ENCODE measurements at regions not wholly inside any gene's neighbourhood (a gene's known extent, or its start where the extent isn't known, plus 50 kb on each side); places are given as distances from the start of the nearest gene placed in this dataset.

DNA sequence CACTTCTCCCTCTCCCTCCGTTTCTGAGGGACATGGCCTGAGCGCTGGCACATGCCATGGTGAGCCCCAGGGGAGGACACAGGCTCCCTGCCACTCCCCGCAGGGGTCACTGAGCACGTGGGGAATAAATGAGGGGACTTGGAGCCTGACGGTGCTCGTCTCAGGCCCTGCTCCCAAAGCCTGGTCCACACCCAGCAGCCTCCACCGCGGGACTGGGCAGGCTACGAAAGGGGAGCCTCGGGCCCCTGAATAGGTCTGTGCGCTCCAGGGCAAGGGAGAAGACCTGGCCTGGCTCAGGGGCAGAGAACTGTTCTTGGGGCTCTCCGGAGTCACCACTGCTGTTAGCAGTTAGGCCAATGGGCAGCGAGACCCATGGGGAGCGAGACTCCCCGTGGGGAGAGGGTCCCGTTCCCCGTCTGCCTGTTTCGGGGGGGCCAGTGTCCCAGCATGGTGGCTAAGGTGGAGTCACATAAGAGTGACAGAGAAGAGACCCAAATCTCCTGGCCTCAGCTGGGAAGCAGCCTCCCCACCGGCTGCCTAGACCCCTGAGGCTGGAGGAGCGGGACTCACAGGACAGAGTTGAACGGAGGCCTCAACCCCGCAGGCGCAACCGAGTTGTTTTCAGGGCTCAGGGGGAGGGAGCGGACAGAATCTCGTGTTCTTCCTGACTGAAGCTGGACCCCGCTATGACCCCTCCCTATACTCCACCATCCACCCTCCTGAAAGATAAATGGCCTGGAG is 329.8 kb upstream of the SFSWAP start:
- peaks cover 14 to 57% (median 55%) of the 10 kb centered on the region in 3 donors for H3K27me3 ChIP-seq (ENCODE audit: control insufficient read depth in 3 of 3, insufficient read depth in 3 of 3, low read length in 3 of 3)
- H3K4me3 ChIP-seq (ENCODE audit: low read length in 3 of 3), result no peak overlapping the region
- no peak overlapping the region for H3K27ac ChIP-seq (ENCODE audit: low read depth, low read length)
- H3K4me1 ChIP-seq (ENCODE audit: control insufficient read depth in 3 of 3, insufficient read depth in 3 of 3, low read length in 3 of 3), result no peaks in the 10 kb centered on the region
- no peaks in the 10 kb centered on the region for H3K9me3 ChIP-seq (ENCODE audit: control insufficient read depth in 3 of 3, low read length in 3 of 3)
- no peaks in the 10 kb centered on the region for H3K36me3 ChIP-seq (ENCODE audit: control insufficient read depth in 3 of 3, insufficient read depth in 3 of 3, low read length in 3 of 3)
- no peak overlapping the region for H3K9ac ChIP-seq (ENCODE audit: low read depth in 1 of 3, low read length in 3 of 3)

DNA sequence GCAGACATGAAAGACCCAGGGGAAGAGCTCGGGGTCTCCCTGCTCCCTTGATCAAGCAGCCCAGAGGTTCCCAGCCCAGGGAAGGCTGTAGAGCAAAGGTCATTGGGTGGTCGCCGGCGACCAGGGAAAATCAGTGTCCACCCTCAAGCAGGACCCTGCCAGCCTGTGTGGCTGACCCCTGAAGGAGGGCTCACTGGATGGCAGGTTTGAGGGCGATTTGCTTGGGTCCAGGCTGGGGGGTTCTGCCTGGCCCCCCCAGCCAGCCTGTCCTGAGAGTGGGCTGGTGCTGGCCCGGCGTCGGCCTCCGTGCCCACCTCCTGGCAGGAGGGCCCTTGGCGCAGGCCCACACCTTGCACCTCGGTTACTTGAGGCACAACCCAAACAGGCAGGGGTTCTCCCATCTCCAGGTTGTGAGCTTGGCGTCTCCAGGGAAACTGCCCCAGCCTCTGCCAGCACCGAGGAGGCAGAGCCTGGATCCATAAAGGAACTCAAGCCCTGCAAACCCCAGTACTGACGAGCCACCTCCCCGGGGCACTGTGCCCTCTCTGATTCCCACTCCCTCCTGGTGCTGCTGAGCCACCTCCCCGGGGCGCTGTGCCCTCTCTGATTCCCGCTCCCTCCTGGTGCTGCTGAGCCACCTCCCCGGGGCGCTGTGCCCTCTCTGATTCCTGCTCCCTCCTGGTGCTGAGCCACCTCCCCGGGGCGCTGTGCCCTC is 329.0 kb upstream of the SFSWAP start:
- H3K27me3 ChIP-seq (ENCODE audit: control insufficient read depth in 3 of 3, insufficient read depth in 3 of 3, low read length in 3 of 3), result peaks cover 16 to 58% (median 57%) of the 10 kb centered on the region in 3 donors
- no peak overlapping the region for H3K27ac ChIP-seq (ENCODE audit: low read depth, low read length)
- H3K36me3 ChIP-seq (ENCODE audit: control insufficient read depth in 3 of 3, insufficient read depth in 3 of 3, low read length in 3 of 3), result no peaks in the 10 kb centered on the region
- H3K9ac ChIP-seq (ENCODE audit: low read depth in 1 of 3, low read length in 3 of 3), result no peak overlapping the region
- H3K4me1 ChIP-seq (ENCODE audit: control insufficient read depth in 3 of 3, insufficient read depth in 3 of 3, low read length in 3 of 3), result no peaks in the 10 kb centered on the region
- H3K4me3 ChIP-seq (ENCODE audit: low read length in 3 of 3), result no peak overlapping the region
- no peaks in the 10 kb centered on the region for H3K9me3 ChIP-seq (ENCODE audit: control insufficient read depth in 3 of 3, low read length in 3 of 3)

- H3K27ac ChIP-seq (ENCODE audit: low read depth, low read length), result no peak overlapping the region
- H3K27me3 ChIP-seq (ENCODE audit: control insufficient read depth in 3 of 3, insufficient read depth in 3 of 3, low read length in 3 of 3), result peaks cover 16 to 58% (median 49%) of the 10 kb centered on the region in 3 donors
- H3K9ac ChIP-seq (ENCODE audit: low read depth in 1 of 3, low read length in 3 of 3), result no peak overlapping the region
Measured at GRCh38 chr12:131383291-131383690, 327.6 kb upstream of the SFSWAP start.

GRCh38 chr12:131383741-131384543 is 326.9 kb upstream of the SFSWAP start:
- no peaks in the 10 kb centered on the region for H3K9me3 ChIP-seq (ENCODE audit: control insufficient read depth in 3 of 3, low read length in 3 of 3)
- H3K27me3 ChIP-seq (ENCODE audit: control insufficient read depth in 3 of 3, insufficient read depth in 3 of 3, low read length in 3 of 3), result peaks cover 15 to 54% (median 45%) of the 10 kb centered on the region in 3 donors

More at GRCh38 chr12:131383291-131383690, 327.6 kb upstream of the SFSWAP start:
- Histone ChIP-seq H3K4me1 (ENCODE audit: control insufficient read depth in 3 of 3, insufficient read depth in 3 of 3, low read length in 3 of 3) (no peaks in the 10 kb centered on the region), H3K9me3 (ENCODE audit: control insufficient read depth in 3 of 3, low read length in 3 of 3) (no peaks in the 10 kb centered on the region), H3K36me3 (ENCODE audit: control insufficient read depth in 3 of 3, insufficient read depth in 3 of 3, low read length in 3 of 3) (no peaks in the 10 kb centered on the region), H3K4me3 (ENCODE audit: low read length in 3 of 3) (no peak overlapping the region)

GRCh38 chr12:131384544-131384855 is 326.4 kb upstream of the SFSWAP start:
- Histone ChIP-seq H3K4me1 (ENCODE audit: control insufficient read depth in 3 of 3, insufficient read depth in 3 of 3, low read length in 3 of 3) (no peaks in the 10 kb centered on the region), H3K9me3 (ENCODE audit: control insufficient read depth in 3 of 3, low read length in 3 of 3) (no peaks in the 10 kb centered on the region), H3K27ac (ENCODE audit: low read depth, low read length) (no peak overlapping the region), H3K9ac (ENCODE audit: low read depth in 1 of 3, low read length in 3 of 3) (no peak overlapping the region), H3K4me3 (ENCODE audit: low read length in 3 of 3) (no peak overlapping the region), H3K36me3 (ENCODE audit: control insufficient read depth in 3 of 3, insufficient read depth in 3 of 3, low read length in 3 of 3) (no peaks in the 10 kb centered on the region), H3K27me3 (ENCODE audit: control insufficient read depth in 3 of 3, insufficient read depth in 3 of 3, low read length in 3 of 3) (peaks cover 13 to 50% (median 47%) of the 10 kb centered on the region in 3 donors)

More at GRCh38 chr12:131383741-131384543, 326.9 kb upstream of the SFSWAP start:
- no peak overlapping the region for H3K4me3 ChIP-seq (ENCODE audit: low read length in 3 of 3)
- no peaks in the 10 kb centered on the region for H3K4me1 ChIP-seq (ENCODE audit: control insufficient read depth in 3 of 3, insufficient read depth in 3 of 3, low read length in 3 of 3)
- H3K9ac ChIP-seq (ENCODE audit: low read depth in 1 of 3, low read length in 3 of 3), result no peak overlapping the region
- no peaks in the 10 kb centered on the region for H3K36me3 ChIP-seq (ENCODE audit: control insufficient read depth in 3 of 3, insufficient read depth in 3 of 3, low read length in 3 of 3)
- H3K27ac ChIP-seq (ENCODE audit: low read depth, low read length), result no peak overlapping the region

- Histone ChIP-seq H3K9me3 (ENCODE audit: control insufficient read depth in 3 of 3, low read length in 3 of 3) (no peaks in the 10 kb centered on the region), H3K27me3 (ENCODE audit: control insufficient read depth in 3 of 3, insufficient read depth in 3 of 3, low read length in 3 of 3) (peaks cover 13 to 53% (median 42%) of the 10 kb centered on the region in 3 donors), H3K9ac (ENCODE audit: low read depth in 1 of 3, low read length in 3 of 3) (no peak overlapping the region), H3K4me3 (ENCODE audit: low read length in 3 of 3) (no peak overlapping the region), H3K36me3 (ENCODE audit: control insufficient read depth in 3 of 3, insufficient read depth in 3 of 3, low read length in 3 of 3) (no peaks in the 10 kb centered on the region), H3K27ac (ENCODE audit: low read depth, low read length) (no peak overlapping the region), H3K4me1 (ENCODE audit: control insufficient read depth in 3 of 3, insufficient read depth in 3 of 3, low read length in 3 of 3) (no peaks in the 10 kb centered on the region)
Measured at GRCh38 chr12:131385313-131386166, 325.4 kb upstream of the SFSWAP start.

DNA sequence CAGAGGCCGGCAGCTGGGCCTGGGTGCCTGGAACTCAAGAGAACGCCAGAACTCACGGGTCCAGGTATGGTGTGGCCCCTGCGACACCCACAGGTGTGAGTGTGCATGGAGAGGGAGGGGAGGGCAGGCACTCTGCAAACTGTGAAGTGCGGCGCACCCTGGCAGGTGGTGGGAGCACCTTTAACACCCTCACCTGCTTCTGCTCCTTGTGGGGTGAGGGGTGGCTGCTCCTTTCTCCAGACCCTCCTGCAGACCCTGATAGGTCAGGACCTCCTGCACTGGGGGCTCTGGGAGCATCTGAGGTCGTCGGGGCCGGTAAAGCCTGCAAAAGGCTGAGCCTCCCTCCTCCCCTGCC is 324.7 kb upstream of the SFSWAP start:
- H3K9ac ChIP-seq (ENCODE audit: low read depth in 1 of 3, low read length in 3 of 3), result no peak overlapping the region
- H3K27ac ChIP-seq (ENCODE audit: low read depth, low read length), result no peak overlapping the region
- H3K27me3 ChIP-seq (ENCODE audit: control insufficient read depth in 3 of 3, insufficient read depth in 3 of 3, low read length in 3 of 3), result peaks cover 13 to 50% (median 39%) of the 10 kb centered on the region in 3 donors
- H3K4me1 ChIP-seq (ENCODE audit: control insufficient read depth in 3 of 3, insufficient read depth in 3 of 3, low read length in 3 of 3), result no peaks in the 10 kb centered on the region
- H3K36me3 ChIP-seq (ENCODE audit: control insufficient read depth in 3 of 3, insufficient read depth in 3 of 3, low read length in 3 of 3), result no peaks in the 10 kb centered on the region
- H3K4me3 ChIP-seq (ENCODE audit: low read length in 3 of 3), result no peak overlapping the region
- H3K9me3 ChIP-seq (ENCODE audit: control insufficient read depth in 3 of 3, low read length in 3 of 3), result no peaks in the 10 kb centered on the region

GRCh38 chr12:131386781-131387180 is 324.1 kb upstream of the SFSWAP start:
- Histone ChIP-seq H3K9me3 (ENCODE audit: control insufficient read depth in 3 of 3, low read length in 3 of 3) (no peaks in the 10 kb centered on the region), H3K4me3 (ENCODE audit: low read length in 3 of 3) (no peak overlapping the region), H3K4me1 (ENCODE audit: control insufficient read depth in 3 of 3, insufficient read depth in 3 of 3, low read length in 3 of 3) (no peaks in the 10 kb centered on the region), H3K27me3 (ENCODE audit: control insufficient read depth in 3 of 3, insufficient read depth in 3 of 3, low read length in 3 of 3) (peaks cover 13 to 49% (median 40%) of the 10 kb centered on the region in 3 donors), H3K27ac (ENCODE audit: low read depth, low read length) (no peak overlapping the region), H3K36me3 (ENCODE audit: control insufficient read depth in 3 of 3, insufficient read depth in 3 of 3, low read length in 3 of 3) (no peaks in the 10 kb centered on the region), H3K9ac (ENCODE audit: low read depth in 1 of 3, low read length in 3 of 3) (no peak overlapping the region)

GRCh38 chr12:131387281-131388163 is 323.4 kb upstream of the SFSWAP start:
- Histone ChIP-seq H3K4me1 (ENCODE audit: control insufficient read depth in 3 of 3, insufficient read depth in 3 of 3, low read length in 3 of 3) (no peaks in the 10 kb centered on the region), H3K9ac (ENCODE audit: low read depth in 1 of 3, low read length in 3 of 3) (no peak overlapping the region), H3K36me3 (ENCODE audit: control insufficient read depth in 3 of 3, insufficient read depth in 3 of 3, low read length in 3 of 3) (no peaks in the 10 kb centered on the region), H3K9me3 (ENCODE audit: control insufficient read depth in 3 of 3, low read length in 3 of 3) (no peaks in the 10 kb centered on the region), H3K27me3 (ENCODE audit: control insufficient read depth in 3 of 3, insufficient read depth in 3 of 3, low read length in 3 of 3) (peaks cover 13 to 49% (median 40%) of the 10 kb centered on the region in 3 donors), H3K27ac (ENCODE audit: low read depth, low read length) (no peak overlapping the region), H3K4me3 (ENCODE audit: low read length in 3 of 3) (no peak overlapping the region)

All from skeletal muscle tissue (tissue), 3 donors.